Mucosa of gallbladder (tissue), 1 donor: ENCODE measurements at regions not wholly inside any gene's neighbourhood (a gene's known extent, or its start where the extent isn't known, plus 50 kb on each side); places are given as distances from the start of the nearest gene placed in this dataset.

Source experiments
- DNase-seq: peaks from one replicate; pipeline ENCODE4 v3.0.0-alpha.2; 2020; ENCODE audit warnings: low spot score
- donor health status: DM: no; HTN: no; CAD: no.

GRCh38 chr20:4303136-4303535 lies 54.0 kb upstream of the ADRA1D start:
- no peak for DNase-seq

DNA sequence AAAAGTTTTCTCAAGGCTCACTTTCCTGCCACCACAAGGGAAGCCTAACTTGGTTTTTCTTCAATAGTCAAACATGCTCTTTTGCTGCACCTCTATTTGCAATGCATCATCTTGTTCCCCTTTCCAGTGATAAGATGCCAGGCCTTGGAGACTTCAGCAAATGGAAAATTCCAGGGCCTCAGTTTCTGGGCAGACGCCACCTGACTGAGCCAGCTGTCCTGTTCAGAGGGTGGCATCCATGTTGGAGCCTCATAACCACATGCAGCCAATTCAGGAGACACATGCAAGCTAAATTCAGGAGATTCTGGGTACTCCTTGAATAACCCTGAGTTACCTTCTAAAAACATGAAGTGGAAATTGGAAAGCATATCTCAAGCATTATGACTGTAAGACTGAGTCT lies 51.8 kb upstream of the ADRA1D start:
- DNase-seq: no peak

DNA sequence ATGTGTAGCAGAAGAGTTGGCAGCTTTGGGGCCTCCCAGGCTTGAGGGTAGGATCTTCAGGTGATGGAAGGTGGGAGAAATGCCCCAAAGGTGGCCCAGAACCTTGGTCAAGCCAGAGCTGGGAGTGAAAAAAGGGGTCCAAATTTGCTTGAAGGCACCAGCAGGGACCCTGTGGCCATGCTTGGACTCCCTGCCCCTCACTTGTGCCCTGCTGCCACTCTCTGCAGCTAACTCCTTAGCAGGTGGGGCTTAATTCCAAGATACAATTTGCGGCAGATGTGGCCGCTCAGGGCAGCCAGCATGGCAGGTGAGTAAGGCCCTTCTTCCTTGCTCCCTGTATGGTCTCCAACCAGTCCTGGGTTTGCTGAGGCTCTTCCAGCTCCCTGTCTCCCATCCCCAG lies 51.3 kb upstream of the ADRA1D start:
- no peak for DNase-seq

DNA sequence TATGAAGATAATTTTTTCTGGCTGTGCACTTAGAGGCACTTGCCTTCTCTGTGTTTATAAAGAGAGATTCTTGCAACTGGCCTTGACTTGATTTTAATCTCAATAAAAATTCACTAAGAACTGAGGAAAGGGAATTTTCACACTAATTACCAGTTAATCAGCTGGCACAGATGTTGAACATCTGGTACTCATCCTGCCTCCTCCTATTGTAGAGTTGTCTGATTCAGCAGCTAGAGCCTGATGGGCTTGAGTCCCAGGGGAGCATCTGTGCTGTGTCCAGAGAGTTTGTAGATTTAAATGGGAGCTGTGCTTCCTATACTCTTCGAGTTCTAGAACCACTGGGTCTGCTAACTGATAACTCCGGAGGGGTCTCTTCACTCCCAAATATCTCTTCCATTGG lies 50.7 kb upstream of the ADRA1D start:
- DNase-seq: no peak

DNA sequence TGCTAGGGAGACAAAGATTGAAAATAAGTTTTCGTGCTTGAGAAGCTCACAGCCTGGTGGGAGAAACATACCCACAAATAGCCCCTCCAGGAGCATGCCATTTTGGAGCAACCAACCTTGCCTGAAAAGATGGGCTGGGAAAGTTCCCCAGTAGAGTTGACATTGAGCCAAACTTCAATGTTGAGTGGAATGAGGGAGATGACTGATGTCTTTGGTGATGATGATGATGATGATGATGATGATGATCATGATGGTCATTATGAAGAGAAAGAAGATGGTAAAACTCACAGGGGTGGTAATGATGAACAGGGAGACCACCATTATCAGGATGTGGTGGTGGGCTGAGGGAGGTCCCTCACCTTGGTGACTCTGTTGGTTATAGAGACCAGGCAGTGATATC lies 50.1 kb upstream of the ADRA1D start:
- no peak for DNase-seq
